Middle frontal gyrus (tissue), 1 donor: ENCODE measurements at regions not wholly inside any gene's neighbourhood (a gene's known extent, or its start where the extent isn't known, plus 50 kb on each side); places are given as distances from the start of the nearest gene placed in this dataset.

ENCODE experiments used
- DNase-seq: peaks from one replicate; pipeline ENCODE4 v3.0.0-alpha.2; 2015; ENCODE audit warnings: low spot score; ENCODE audit errors: extremely low spot score

DNA sequence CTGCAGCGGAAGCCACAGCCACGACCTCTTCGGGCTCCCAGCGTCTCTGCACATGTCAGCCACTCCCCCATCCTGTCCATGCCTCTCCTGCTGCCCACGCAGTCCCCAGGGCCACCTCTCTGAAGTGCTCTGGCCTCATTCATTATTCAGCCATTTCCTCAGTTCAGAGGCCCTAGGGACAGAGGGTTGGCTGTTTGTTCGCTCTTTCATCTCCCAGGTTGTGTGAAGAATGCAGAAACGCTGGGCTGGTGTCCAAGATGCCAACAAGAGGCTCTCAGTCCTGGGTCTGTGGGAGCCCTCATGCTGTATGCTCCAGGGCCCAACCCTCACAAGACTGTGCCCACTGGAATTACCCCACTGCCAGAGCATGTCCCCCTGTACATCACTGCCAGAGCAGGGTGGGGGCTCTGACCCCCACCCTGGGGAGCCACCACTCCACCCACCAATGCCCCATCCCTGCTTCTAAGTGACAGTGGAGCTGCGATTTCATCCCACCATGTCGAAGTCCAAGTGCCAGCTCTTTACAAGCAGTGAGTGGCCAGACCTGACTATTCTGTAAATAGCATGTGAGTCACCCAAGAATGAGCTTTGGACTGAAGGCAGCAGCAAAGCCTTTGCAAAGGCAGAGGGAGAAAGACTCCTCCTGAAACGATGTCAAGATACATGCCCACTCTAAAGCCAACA lies 209.6 kb downstream of the BUD13 start:
- DNase-seq: peak; percentile 16

DNA sequence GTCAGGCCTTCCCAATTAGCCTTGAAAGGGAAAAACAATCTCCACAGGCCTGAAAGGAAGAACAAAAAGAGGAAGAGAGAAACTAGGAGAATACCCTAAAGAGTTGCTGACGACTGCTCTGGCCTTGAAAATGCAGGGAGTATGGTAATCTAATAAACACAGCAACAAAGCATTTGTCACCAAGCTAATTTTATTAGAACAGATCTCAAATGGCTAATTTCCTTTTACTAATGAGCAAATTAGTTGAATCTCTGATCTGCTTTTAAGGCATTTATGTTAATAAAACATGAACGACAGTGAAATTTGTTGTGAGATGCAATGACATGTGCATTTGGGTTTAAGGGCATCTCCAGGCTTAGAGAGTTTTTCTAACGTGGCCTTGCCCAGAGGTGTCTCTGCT lies 212.2 kb downstream of the BUD13 start:
- DNase-seq: no peak

DNA sequence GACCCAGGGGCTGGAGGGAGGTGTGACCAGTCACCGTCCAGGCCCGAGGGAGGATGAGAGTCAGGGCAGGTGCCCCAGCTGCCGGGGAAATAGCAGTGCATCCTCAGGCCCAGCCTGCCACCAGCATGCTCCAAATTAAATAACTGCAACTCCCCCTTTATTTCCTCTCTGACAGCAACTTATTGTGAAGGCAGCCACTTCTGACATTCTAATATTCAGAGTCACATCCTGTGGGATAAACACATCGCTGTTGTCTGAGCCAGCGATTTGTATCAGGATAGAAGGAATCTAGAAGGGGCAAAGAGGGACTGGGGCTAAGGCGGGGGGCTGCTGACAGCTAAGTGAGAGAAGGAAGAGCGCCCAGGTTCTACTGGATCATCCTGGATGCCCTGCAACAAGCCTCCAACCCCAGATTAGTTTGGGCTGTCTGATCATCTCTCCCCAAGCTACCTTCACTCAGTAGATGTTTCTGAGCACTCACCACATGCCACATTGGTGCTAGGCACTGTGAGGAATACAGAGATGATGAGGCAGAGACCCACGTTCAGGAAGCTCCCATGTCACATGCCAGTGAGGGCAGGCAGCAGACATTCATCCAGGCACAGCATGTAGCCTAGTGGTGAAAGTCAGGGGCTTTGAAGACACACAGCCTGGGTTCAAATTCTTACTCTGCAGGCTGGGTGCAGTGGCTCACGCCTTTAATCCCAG lies 214.1 kb downstream of the BUD13 start:
- DNase-seq: no peak

DNA sequence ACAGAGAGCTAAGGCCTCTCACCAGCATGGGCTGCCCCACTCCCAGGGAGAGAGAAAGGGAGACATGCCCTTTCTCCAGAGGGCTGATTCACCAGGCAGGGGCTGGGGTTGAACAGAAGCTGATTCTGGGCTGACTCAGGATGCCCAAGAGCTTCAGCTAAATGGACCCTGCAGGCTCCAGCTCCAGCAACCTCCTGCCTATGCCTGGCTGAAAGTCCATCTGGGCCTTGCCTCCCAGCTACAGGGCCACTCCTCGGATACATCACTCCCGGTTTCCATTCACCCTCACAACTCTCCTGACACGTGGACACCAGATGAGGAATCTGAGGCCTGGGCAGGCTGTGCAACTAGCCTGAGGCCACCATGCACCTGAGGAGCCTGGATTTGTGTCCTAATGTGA lies 215.5 kb downstream of the BUD13 start:
- DNase-seq: no peak

DNA sequence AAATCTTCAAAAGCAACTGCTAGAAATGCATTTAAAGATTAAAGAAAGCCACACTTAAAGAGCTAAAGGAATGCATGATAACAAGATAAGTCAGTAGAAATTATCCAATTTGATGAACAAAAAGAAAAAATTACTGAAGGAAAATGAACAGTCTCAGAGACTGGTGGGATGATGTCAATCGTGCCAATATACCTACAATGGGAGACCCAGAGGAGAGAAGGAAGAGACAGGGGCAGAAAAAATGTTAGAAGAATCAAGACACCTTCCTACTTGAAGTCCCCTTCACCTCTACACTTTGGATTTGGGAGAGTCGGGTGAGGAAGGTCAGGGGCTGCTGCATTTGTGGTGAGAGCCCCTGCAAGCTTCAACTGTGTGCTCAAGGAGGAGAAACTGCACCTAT lies 216.3 kb downstream of the BUD13 start:
- DNase-seq: no peak

DNA sequence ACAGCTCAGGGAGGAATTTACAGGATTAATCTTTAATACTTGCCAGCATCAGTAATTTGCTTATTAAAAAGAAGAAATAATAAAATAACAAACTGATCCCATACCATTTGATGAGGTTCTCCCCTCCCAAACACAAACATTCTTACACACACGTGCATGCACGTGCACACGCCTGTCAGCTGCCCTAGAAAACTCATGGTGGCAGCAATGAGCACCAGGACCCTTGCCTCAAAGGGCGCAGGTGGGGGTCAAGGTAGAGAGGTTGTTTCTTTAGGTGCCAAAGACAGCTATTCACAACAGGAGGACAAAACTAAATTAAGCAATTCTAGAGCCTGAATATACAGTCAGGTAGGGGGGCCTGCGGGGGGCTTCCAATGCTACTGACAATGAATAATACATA lies 219.3 kb downstream of the BUD13 start:
- DNase-seq: no peak

DNA sequence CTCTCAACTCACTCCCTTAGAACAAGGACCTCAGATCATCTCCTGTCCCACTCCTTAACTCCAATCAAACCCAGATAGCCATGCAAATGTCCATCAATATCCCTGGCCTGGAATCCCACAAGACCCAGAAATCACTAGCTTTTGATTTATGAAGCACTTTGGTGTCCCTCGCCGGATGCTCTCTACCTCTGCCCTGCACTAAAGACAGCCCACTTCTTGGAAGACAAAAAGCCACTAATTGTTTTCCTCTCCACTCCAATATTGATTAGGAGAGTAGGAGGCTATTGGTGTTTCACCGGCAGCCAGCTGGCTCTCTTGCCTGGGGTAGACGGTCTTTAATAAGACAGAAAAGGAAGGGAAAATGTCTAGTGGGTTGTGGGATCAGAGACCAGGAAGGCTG lies 221.2 kb downstream of the BUD13 start:
- no peak for DNase-seq

DNA sequence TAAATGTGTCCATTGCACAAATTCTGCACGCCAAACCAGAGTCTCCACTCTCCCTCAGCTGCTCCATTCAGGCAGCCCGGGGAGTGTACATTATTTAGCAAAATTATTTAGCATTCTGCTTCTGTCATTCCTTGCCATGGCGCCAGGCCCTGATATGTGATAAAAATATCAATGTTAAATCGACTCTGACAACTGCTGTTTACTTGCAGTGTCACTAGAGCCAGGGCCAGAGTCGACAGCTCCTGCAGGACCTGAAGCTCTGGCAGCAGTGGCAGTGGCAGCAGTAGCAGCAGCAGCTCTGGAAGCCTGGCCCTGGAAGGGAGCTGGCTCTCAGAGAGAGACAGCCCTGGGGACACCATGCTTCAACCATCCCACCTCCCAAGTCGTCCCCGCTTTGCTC lies 224.5 kb downstream of the BUD13 start:
- no peak for DNase-seq

DNA sequence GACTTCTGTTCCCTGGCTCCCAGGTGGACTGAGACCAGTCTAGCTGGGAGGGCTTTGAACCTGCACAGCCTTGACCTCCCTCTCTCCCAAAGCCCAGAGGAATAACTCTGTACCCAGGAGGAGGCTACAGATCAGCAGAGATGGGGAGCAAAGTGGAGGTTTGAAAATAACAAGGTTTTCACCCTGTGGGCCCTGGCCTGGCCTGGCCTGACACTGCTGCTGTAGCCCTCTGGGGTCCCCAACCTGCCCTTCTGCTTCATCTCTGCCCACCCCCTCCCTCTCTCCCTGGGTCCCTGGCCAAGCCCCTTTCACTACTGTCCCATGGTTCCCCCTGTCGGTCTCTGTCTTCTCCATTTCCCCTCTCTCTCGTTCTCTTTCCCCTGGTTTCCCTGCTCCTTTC lies 225.2 kb downstream of the BUD13 start:
- DNase-seq: no peak

DNA sequence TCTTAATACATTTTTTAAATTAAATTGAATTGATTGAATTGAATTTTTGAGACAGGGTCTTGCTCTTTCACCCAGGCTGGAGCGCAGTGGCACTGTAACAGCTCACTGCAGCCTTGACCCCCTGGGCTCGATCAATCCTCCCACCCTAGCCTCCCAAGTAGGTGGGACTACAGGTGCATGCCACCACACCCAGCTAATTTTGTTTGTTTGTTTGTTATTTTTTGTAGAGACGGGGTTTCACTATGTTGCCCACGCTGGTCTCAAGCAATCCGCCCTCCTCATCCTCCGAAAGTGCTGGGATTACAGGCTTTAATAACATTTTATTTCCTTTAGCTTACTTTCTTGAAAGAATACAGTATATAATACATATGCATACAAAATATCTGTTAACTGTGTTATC lies 226.9 kb downstream of the BUD13 start:
- DNase-seq: no peak

DNA sequence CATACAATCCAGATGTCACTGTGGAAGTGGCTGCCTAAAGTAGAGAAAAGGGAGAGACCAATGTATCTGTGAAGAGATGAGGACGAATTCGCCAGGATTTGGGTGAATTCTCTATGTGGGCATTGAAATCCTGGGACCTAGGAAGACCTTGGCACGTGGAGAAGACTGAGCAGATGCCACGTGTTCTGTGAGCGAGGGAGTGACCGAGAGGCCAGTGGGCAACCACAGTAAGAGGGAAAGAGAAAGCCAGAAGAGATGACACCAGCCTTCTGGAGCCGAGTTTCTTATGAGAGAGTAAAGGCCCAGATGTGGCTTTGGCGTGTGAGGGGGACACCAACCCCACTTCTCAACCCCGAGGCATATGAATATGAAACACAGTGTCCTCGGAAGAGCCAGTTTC lies 228.1 kb downstream of the BUD13 start:
- no peak for DNase-seq

DNA sequence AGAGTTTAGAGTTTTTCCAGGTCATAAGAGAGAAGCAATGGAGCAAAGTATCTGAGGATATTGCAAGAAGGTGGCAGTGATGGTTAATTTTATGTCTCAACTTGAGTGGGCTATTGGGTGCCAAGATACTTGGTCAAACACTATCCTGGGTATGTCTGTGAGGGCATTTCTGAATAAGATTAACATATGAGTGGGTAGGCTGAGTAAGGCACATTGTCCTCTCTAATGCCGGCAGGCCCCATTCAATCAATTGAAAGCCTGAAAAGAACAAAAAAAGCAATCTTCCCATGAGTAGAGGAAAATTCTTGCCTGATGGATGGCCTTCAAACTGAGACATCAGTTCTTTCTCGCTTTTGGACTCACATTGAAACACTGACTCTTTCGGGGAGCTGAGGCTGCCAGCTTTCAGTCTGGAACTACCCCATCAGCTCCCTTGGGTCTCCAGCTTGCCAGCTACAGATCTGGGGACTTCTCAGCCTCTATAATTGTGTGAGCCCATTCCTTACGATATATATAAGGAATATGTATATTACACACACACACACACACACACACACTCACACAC lies 228.8 kb downstream of the BUD13 start:
- DNase-seq: no peak

DNA sequence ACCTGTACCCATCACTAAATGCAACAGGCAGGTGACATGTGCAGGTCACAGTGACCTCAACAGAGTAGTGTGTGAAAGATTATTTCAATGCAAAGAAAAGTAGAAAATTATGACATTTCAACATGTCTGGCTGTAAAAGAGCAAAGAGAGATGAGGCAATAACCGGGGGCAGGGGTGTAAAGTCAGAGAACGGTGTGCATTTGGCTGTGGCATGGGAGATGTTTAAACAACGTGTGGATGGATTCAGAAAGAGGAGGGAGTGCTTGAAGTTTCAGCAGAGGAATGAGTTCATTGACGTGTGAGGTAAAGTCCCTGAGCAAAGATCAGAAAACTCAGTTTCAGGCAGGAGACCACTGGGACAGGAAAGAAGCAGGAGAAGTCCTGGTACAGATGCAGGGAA lies 229.7 kb downstream of the BUD13 start:
- no peak for DNase-seq

DNA sequence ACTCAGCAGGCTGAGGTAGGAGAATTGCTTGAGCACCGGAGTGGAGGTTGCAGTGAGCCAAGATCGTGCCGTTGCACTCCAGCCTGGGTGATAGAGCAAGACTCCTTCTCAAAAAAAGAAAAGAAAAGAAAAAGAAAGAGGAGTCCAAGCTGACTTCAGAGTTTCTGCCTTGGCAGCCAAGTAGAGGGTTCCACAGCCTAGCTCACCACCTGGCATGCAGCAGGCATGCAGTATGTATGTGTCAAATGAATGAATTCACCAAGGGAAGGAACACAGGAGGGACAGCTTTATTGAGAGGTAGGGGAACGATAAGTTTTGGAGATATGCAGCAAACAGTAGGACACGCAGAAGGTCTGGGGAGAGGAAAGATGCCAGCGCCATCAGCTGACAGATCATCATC lies 230.4 kb downstream of the BUD13 start:
- no peak for DNase-seq

DNA sequence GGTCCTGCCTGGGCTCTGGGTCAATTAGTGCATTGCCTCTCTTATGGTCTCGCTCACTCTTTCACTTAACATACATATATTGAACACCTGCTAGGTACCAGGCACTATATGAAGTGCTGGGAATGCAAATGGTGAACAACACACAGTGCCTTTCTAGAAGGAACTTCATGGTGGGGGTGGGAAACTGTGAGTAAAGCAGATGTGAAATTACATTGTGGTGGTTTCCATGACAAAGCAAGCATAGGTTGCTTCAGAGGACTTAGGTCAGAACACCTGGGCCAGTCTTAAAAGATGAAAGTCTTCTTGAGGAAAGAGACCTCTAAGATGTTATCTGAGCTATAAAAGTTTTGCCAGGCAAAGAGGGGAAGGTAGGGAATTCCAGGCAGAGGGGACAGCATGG lies 231.3 kb downstream of the BUD13 start:
- DNase-seq: no peak

DNA sequence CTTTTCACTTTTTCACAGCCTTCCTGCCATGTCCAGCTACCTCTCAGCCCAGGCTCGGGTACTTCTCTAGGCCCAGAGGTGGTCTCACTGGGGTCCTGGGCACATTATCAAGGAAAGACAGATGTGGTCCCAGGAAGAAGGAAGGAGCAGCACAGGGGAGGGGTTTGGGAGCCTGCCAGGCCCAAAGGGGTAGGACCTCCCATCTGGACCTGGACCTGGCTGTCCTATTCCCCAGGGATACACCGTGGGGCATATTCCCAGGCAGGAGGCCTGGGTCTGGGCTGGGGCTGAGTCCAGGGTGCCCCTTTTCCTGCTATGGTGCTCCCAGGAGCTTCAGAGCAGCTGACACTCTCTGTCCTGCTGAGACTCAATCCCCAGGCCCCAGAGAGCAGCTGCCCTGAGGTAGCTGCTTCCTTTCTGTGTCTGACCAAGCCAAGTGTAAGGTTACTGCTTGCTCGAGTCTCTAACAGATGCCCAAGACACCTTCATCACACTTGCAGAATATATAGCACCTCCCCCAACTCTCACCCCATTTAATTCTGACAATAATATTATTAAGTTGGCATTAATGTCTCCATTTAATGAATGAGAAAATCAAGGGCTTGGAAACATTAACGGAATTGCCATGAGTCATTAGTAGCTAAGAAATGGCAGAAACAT lies 232.0 kb downstream of the BUD13 start:
- DNase-seq: no peak

DNA sequence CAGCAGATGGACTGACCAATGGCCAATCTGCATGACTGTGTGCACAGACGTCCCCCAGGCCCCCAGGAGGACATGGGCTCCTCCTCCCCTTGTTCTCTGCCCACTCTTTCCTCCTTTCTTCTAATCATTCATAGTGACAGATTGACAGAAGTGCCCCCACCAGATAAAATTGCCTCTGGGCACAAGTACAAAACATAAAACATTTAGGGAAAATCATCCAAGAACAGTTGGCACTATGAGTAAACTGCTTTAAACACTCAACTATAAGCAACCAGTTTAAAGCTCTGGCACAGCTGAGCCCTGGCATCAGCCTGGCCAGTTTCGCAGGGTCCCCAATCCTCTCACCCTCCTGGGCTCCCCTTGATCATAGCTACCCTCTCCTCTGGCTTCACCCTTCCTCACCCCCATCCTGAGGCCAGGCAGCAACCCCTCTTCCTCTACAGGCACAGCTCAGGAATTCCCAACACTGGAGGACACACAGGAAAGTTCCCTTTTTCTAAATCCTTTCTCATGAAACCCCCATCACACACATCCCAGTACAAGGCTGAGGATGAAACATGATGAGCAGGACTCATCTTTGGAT lies 232.9 kb downstream of the BUD13 start:
- no peak for DNase-seq

DNA sequence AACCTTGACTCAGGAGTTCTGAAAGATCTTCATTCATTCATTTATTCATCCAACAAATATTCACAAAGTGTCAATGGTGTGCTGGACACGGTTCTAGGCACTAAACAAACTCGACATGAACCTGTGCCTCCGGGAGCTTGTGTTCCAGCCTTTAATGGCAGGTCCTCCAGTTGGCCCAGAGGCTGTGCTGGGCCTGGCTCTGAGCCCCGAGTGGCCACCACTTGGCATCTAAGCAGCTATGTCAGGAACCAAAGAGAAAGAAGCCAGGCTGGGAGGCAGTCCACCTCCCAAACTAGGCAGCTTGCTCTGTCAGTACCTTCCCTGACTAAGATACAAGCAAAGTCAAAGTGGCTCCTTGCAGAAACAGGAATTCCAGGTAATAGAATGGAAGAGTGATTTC lies 233.6 kb downstream of the BUD13 start:
- no peak for DNase-seq

DNA sequence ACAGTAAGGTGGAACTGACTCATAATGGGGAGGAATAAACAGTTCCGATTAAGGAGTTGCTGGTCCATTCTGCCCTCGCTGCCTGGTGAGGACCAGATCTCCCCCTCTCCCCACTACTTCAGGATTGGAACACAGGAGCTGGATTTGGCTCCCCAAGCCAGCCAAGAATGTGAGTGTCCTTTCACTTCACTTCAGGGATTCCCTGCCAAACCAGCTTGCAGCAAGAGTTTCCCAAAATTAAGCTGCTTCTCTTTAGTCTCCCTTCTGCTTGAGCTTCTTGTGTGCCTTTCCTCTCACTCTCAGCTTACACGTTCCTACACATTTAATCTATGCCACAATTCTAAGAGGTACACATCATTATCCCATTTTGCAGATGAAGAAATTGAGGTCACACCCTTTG lies 234.1 kb downstream of the BUD13 start:
- DNase-seq: no peak

DNA sequence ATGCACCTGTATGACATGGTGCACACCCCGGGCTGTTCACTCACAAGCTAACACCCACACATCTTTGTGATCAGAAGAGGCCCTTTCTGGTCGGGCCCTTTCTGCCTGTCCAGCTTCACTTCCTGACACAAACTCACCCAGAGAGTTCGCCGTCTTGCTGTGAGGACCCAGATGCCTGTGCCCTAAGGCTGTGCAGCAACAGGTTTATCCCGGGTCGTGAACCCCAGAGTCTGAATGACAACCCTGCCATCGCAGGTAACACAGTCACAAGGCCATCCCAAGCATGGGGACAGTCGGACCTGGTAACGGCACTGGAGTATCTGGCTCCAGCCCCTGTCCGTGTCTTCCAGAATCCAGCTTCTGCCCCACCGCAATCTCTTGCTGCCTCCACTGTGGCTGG lies 235.1 kb downstream of the BUD13 start:
- no peak for DNase-seq

DNA sequence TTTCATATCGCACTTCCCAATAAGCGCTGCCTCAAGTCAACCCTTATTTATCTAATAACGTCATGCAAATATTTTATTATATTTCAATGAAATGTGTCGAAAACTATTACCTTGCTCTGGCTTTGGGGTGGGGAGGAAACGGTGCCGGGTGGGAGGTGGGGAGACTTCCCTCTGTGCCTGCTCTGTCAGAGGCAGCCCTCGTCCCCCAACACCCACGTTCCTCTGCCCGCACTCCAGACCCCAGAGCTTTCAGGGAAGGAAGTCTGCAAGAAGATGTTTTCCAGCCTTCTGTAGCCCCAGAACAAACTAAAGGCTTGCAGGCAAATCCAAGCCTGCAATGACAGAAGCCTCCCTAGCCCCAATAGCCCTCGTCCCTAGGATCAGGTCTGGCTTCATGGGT lies 235.7 kb downstream of the BUD13 start:
- DNase-seq: no peak

DNA sequence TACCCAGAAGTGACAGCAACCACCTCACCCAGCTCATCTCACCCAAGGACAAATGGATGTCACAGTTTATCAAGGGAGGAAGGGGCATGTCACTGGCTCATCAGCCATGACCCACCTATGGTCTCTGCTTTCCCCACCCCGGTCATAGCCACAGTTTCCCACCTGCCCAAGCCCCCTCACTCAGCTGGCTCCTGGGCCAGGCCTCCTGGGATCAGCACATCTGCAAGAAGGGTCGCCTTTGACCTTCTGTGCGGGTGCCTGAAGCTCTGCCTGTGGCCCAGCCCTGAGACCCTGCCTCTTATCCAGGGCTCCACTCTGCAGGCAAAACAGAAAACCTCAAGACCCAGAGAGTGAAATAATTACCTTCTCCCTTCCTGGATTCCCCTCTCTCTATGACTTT lies 236.4 kb downstream of the BUD13 start:
- DNase-seq: no peak
